Activated T-cell treated with anti-CD3 and anti-CD28 coated beads, Interleukin-2, amount 50 U/mL, for 72 hours (primary cell): ENCODE measurements at regions not wholly inside any gene's neighbourhood (a gene's known extent, or its start where the extent isn't known, plus 50 kb on each side); places are given as distances from the start of the nearest gene placed in this dataset.
"Not testable (repeated sequence)": the region's sequence is repeated elsewhere in the genome, so short reads cannot be mapped to it uniquely, and the experiment has no call there.

ENCODE experiments used
- ATAC-seq, 2 donors: fragments of 150-1000 bp; cut with Tn5 transposase; replicated peaks in 1 of 2; 2 replicates each; pipeline ENCODE4 v1.10.0; 2021; ENCODE audit warnings: moderate library complexity in 2 of 2, mild to moderate bottlenecking in 1 of 2
- DNase-seq, 2 donors: peaks; one replicate each; pipeline ENCODE4 v3.0.0; 2021 to 2022; ENCODE audit warnings: mixed read lengths in 1 of 2
- H3K27ac Mint-ChIP-seq: one replicate; pipeline ENCODE4 v1.8.0; 2022; ENCODE audit warnings: mild to moderate bottlenecking, moderate library complexity, mixed read lengths
- H3K27me3 Mint-ChIP-seq: one replicate; pipeline ENCODE4 v1.8.0; 2022; ENCODE audit warnings: low read depth, mixed read lengths
- H3K36me3 Mint-ChIP-seq, 2 donors: one replicate each; pipeline ENCODE4 v1.8.0; 2022; ENCODE audit warnings: mixed read lengths in 2 of 2, mild to moderate bottlenecking in 1 of 2; ENCODE audit not compliant: insufficient read depth in 2 of 2
- H3K4me1 Mint-ChIP-seq: one replicate; pipeline ENCODE4 v1.8.0; 2022; ENCODE audit warnings: low read depth, mixed read lengths
- H3K4me3 Mint-ChIP-seq, 2 donors: one replicate each; pipeline ENCODE4 v1.8.0; 2022; ENCODE audit warnings: mild to moderate bottlenecking in 2 of 2, mixed read lengths in 2 of 2, moderate library complexity in 2 of 2
- H3K9me3 Mint-ChIP-seq, 2 donors: one replicate each; pipeline ENCODE4 v1.8.0; 2022; ENCODE audit warnings: mixed read lengths in 2 of 2

- Mint-ChIP-seq H3K4me3 (no peak overlapping the region), H3K36me3 (no peaks in the 10 kb centered on the region), H3K27me3 (no peaks in the 10 kb centered on the region), H3K9me3 (peaks cover 3 to 4% of the 10 kb centered on the region in 2 donors), H3K27ac (no peak overlapping the region), H3K4me1 (peaks cover 6% of the 10 kb centered on the region)
- DNase-seq: no peak
- ATAC-seq: no peak
Observed at GRCh38 chr7:82672078-82672477, 228.5 kb upstream of the CACNA2D1 start.

- Mint-ChIP-seq H3K27ac (no peak overlapping the region), H3K36me3 (no peaks in the 10 kb centered on the region), H3K27me3 (no peaks in the 10 kb centered on the region), H3K4me3 (no peak overlapping the region), H3K4me1 (no peaks in the 10 kb centered on the region), H3K9me3 (no peaks in the 10 kb centered on the region)
- no peak for ATAC-seq
- no peak for DNase-seq
Observed at GRCh38 chr7:82669141-82669540, 225.6 kb upstream of the CACNA2D1 start.

DNA sequence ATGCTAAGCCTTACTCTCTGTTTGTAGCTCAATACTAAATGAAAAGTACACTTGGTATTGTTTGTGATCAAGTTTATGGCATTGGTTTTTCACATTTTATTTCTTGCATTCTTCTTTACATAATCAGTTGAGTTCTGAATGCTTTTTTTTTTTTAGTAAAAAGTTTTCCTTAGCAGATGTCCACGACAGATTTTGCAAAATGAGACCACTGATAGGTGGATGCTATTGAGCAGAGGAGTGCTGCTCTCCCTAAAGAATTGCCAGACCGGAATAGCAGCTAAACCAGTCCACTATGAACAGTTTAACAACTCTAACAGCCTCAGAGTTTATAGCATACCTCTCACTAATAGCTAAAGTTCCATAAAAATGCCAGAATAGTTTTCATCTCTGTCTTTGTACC is 225.1 kb upstream of the CACNA2D1 start:
- H3K36me3 Mint-ChIP-seq: no peaks in the 10 kb centered on the region
- ATAC-seq: no peak

GRCh38 chr7:82665966-82666507 is 222.5 kb upstream of the CACNA2D1 start:
- H3K36me3 Mint-ChIP-seq: no peaks in the 10 kb centered on the region
- H3K4me1 Mint-ChIP-seq: no peaks in the 10 kb centered on the region
- no peak for DNase-seq
- no peak overlapping the region for H3K27ac Mint-ChIP-seq
- H3K27me3 Mint-ChIP-seq: no peaks in the 10 kb centered on the region
- H3K4me3 Mint-ChIP-seq: no peak overlapping the region
- ATAC-seq: no peak
- H3K9me3 Mint-ChIP-seq: no peaks in the 10 kb centered on the region

More for the DNA sequence above, 225.1 kb upstream of the CACNA2D1 start:
- Mint-ChIP-seq H3K4me3 (no peak overlapping the region), H3K27ac (no peak overlapping the region), H3K9me3 (no peaks in the 10 kb centered on the region), H3K4me1 (no peaks in the 10 kb centered on the region), H3K27me3 (no peaks in the 10 kb centered on the region)
- DNase-seq: no peak

DNA sequence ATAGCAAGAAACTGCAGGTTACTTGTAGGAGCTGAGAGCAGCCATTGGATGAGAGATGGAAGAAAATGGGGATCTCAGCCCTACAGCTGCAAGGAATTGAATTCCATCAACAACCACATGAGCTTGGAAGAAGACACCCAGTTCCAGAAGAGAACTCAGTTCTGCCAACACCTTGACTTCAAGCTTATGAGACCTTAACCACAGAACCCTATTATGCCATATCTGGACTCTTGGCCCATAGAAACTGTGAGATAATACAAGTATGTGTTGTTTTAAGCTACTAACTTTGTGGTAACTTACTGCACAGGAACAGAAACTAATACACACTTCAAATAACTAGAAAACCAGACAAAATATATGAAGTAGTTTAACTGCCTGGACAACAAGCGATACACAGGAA is 212.4 kb upstream of the CACNA2D1 start:
- ATAC-seq (no peak), DNase-seq (no peak)
- Mint-ChIP-seq H3K36me3 (peaks cover 4% of the 10 kb centered on the region in 2 donors), H3K27me3 (no peaks in the 10 kb centered on the region), H3K4me1 (no peaks in the 10 kb centered on the region), H3K27ac (no peak overlapping the region), H3K9me3 (peaks cover 7 to 10% of the 10 kb centered on the region in 2 donors), H3K4me3 (no peak overlapping the region)

GRCh38 chr7:82650095-82650494 is 206.5 kb upstream of the CACNA2D1 start:
- not testable (repeated sequence) for DNase-seq, ATAC-seq, H3K9me3 Mint-ChIP-seq, H3K36me3 Mint-ChIP-seq, H3K27me3 Mint-ChIP-seq, H3K4me3 Mint-ChIP-seq, H3K27ac Mint-ChIP-seq, H3K4me1 Mint-ChIP-seq

GRCh38 chr7:82633592-82633991 is 190.0 kb upstream of the CACNA2D1 start:
- no peak for ATAC-seq
- Mint-ChIP-seq H3K4me3 (no peak overlapping the region), H3K27ac (no peak overlapping the region), H3K9me3 (peaks cover 0 to 3% of the 10 kb centered on the region in 2 donors), H3K36me3 (no peaks in the 10 kb centered on the region), H3K4me1 (no peaks in the 10 kb centered on the region), H3K27me3 (no peaks in the 10 kb centered on the region)
- no peak for DNase-seq

- no peaks in the 10 kb centered on the region for H3K36me3 Mint-ChIP-seq
- H3K4me1 Mint-ChIP-seq: no peaks in the 10 kb centered on the region
- DNase-seq (no peak), ATAC-seq (no peak)
- no peaks in the 10 kb centered on the region for H3K27me3 Mint-ChIP-seq
- no peak overlapping the region for H3K27ac Mint-ChIP-seq
- peaks cover 0 to 3% of the 10 kb centered on the region in 2 donors for H3K9me3 Mint-ChIP-seq
- H3K4me3 Mint-ChIP-seq: no peak overlapping the region
Observed at GRCh38 chr7:82631998-82632397, 188.4 kb upstream of the CACNA2D1 start.

DNA sequence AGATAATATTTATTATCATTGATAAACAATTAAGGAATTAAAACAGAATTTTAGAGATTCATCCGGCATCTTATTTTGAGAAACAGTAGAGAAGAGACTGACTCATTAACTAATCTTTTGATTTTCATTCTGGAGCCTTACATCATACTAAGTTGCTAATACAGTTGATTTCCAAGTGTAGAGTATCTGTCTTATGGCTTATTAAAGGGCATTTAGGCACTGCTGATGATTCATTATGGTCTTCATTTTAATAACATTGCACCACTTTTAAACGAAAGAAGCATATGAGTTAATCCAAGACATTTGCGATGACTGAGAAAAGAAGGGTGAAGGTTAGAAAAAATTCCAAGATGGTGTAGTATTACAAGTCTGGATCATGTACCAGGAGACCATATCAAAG is 186.0 kb upstream of the CACNA2D1 start:
- H3K27ac Mint-ChIP-seq: no peak overlapping the region
- no peaks in the 10 kb centered on the region for H3K9me3 Mint-ChIP-seq
- no peaks in the 10 kb centered on the region for H3K36me3 Mint-ChIP-seq
- no peak for ATAC-seq
- no peak overlapping the region for H3K4me3 Mint-ChIP-seq
- no peaks in the 10 kb centered on the region for H3K27me3 Mint-ChIP-seq
- H3K4me1 Mint-ChIP-seq: no peaks in the 10 kb centered on the region
- no peak for DNase-seq

GRCh38 chr7:82625377-82625776 is 181.8 kb upstream of the CACNA2D1 start:
- Mint-ChIP-seq H3K4me3 (no peak overlapping the region), H3K36me3 (no peaks in the 10 kb centered on the region), H3K4me1 (no peaks in the 10 kb centered on the region), H3K27me3 (no peaks in the 10 kb centered on the region), H3K9me3 (peaks cover 0 to 3% of the 10 kb centered on the region in 2 donors), H3K27ac (no peak overlapping the region)
- DNase-seq (no peak), ATAC-seq (no peak)

DNA sequence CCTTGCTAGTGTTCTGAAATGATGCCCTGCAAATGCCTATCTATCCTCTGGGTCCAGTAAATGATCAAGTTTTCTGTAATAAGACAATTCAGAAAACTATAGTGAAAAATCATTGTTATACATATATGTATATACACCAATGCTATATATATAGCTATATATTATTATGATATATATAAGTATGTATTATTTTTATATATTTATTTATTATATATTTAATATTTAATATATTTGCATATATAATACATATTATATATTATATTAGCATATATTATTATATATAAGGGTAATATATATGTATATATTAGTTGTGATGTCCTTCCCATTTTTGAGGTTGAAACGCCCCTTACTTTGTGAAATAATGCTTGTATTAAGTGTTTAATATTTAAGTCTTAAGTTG is 181.4 kb upstream of the CACNA2D1 start:
- H3K4me3 Mint-ChIP-seq: no peak overlapping the region
- no peak for ATAC-seq
- no peaks in the 10 kb centered on the region for H3K27me3 Mint-ChIP-seq
- peaks cover 0 to 3% of the 10 kb centered on the region in 2 donors for H3K9me3 Mint-ChIP-seq
- H3K36me3 Mint-ChIP-seq: no peaks in the 10 kb centered on the region
- H3K4me1 Mint-ChIP-seq: no peaks in the 10 kb centered on the region
- DNase-seq: no peak
- no peak overlapping the region for H3K27ac Mint-ChIP-seq

GRCh38 chr7:82624337-82624736 is 180.8 kb upstream of the CACNA2D1 start:
- ATAC-seq (no peak), DNase-seq (no peak)
- Mint-ChIP-seq H3K9me3 (peaks cover 0 to 3% of the 10 kb centered on the region in 2 donors), H3K36me3 (no peaks in the 10 kb centered on the region), H3K27me3 (no peaks in the 10 kb centered on the region), H3K4me3 (no peak overlapping the region), H3K27ac (no peak overlapping the region), H3K4me1 (no peaks in the 10 kb centered on the region)

GRCh38 chr7:82623812-82624211 is 180.2 kb upstream of the CACNA2D1 start:
- no peaks in the 10 kb centered on the region for H3K4me1 Mint-ChIP-seq
- H3K36me3 Mint-ChIP-seq: no peaks in the 10 kb centered on the region
- no peak overlapping the region for H3K27ac Mint-ChIP-seq
- H3K27me3 Mint-ChIP-seq: no peaks in the 10 kb centered on the region
- ATAC-seq: no peak
- H3K9me3 Mint-ChIP-seq: peaks cover 0 to 3% of the 10 kb centered on the region in 2 donors
- DNase-seq: no peak
- no peak overlapping the region for H3K4me3 Mint-ChIP-seq

GRCh38 chr7:82617156-82617555 is 173.6 kb upstream of the CACNA2D1 start:
- H3K9me3 Mint-ChIP-seq: peaks cover 4% of the 10 kb centered on the region in 2 donors
- H3K27me3 Mint-ChIP-seq: no peaks in the 10 kb centered on the region
- no peak overlapping the region for H3K4me3 Mint-ChIP-seq
- no peak overlapping the region for H3K27ac Mint-ChIP-seq
- ATAC-seq (no peak), DNase-seq (no peak)
- H3K36me3 Mint-ChIP-seq: no peaks in the 10 kb centered on the region
- no peaks in the 10 kb centered on the region for H3K4me1 Mint-ChIP-seq
